AG20443 (cell line): ENCODE measurements at regions not wholly inside any gene's neighbourhood (a gene's known extent, or its start where the extent isn't known, plus 50 kb on each side); places are given as distances from the start of the nearest gene placed in this dataset.

Source experiments
- DNase-seq: peaks from one replicate; pipeline ENCODE4 v3.0.0; 2012; ENCODE audit warnings: low spot score, mixed read lengths

GRCh38 chr11:127412722-127413380 lies 412.3 kb upstream of the KIRREL3 start:
- no peak for DNase-seq

- DNase-seq: no peak
Measured at GRCh38 chr11:127412234-127412633, 411.7 kb upstream of the KIRREL3 start.

GRCh38 chr11:127411283-127411682 lies 410.7 kb upstream of the KIRREL3 start:
- no peak for DNase-seq

- no peak for DNase-seq
Measured at GRCh38 chr11:127395034-127395433, 394.5 kb upstream of the KIRREL3 start.

DNA sequence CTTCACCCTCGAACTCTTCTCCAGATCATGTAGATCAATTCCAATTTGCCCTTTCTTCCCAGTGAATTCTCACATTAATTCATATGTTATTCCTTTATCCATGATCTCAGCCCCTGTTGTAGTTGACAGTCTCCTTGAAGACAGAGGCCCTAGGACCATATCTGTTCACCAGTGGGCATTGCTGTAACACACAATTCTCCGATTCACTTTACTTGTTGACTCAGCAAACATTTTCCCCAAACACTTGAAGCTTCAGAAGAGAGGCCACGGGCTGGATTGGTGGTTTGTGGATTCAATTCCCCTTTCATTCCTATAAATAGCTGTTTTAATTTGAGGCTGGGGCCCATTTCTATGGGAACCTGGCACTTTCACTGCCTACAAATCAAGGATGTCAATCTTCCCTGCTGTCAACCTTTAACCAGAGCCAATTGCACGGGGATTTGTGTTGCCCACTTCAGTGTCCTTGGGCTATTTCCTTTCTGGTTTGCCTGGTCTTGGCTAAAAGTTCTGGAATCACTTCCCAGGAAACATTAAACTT lies 393.0 kb upstream of the KIRREL3 start:
- DNase-seq: no peak

DNA sequence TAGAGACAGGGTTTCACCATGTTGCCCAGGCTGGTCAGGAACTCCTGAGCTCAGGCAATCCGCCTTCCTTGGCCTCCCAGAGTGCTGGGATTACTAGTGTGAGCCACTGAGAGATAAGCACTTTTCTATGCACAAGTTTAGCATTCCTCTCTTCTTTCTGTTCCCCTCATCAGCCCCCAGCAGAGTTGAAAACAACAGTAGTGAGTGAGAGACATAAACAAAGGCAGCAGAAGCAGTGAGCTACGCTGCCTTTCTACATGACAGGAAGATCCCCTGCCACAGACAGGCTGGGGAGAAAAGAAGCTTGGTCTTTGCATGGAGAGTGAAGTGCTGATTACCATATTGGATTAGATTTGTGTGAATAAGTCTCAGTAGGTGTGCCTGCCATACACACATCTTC lies 392.0 kb upstream of the KIRREL3 start:
- DNase-seq: no peak

DNA sequence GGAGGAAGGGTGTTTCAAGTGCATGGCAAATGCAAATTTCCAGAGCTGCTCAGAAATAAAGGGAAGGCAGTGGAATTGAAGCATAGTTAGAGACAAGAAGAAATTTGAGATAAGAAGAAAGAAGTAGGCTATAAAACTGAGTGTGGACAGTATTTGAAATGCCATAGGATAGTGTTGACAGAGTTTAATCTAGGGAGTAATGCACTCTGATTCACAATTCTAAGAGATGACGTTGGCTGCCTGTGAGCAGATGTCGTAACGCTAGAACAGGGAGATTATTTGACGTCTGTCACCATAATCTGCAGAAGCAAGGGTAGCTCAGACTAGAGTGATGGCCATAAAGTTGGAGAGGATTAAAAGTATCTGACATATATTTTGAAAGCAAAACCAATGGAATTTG lies 389.9 kb upstream of the KIRREL3 start:
- no peak for DNase-seq

DNA sequence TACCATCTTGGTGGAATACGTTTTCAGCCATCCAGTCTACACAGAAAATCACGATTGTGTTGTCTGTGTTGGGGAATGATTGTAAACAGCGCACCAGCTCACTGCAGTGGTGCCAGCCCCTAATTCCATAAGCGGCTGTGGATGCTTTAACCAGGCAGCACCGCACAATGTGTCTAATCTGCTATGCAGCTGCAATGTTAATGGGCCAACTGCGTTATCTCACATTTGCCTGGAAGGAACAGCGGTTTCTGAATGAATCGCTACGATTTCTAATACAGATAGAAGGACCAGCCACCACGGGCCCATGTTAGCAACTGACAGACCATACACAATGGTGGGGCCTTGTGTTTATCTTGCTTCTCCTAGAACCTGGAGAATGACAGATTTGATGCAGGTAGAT lies 384.5 kb upstream of the KIRREL3 start:
- DNase-seq: no peak

DNA sequence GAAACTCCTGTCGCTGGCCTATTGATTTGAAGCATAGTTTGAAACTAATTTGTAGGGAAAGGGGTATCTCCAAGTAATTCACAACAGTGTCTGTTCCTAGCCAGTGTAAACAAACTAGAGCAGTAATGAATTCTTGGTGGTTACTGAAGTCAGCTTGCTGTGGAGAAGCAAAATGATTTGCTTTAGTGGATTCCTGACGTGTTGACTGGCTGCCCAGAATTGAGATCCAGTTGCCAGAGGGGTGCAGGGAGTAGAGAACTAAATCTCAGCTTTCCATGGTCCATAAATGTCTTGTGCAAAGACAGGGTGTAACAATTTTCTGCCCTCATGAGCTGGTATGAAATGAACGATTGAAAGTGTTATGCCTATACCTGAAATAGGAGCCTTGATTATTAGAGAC lies 382.5 kb upstream of the KIRREL3 start:
- DNase-seq: no peak

- no peak for DNase-seq
Measured at GRCh38 chr11:127381247-127381646, 380.7 kb upstream of the KIRREL3 start.

DNA sequence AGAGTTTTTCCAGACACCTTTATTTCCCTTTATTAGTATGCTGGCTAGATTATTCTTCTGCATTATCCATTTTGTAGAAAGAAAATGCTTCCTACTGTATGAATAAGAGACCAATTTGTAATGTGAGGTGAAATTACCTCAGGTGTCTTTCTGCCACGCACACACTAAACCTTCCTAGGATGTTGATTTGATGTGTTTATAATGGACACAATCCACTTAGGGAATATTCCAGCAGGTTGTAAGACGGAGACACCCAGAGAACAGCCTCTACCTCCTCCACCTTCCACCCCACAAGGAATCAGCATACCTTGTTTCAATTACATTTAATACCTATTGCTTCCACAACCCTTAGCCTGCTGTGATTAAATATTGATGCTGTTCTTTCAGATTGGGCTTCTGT lies 379.1 kb upstream of the KIRREL3 start:
- no peak for DNase-seq

DNA sequence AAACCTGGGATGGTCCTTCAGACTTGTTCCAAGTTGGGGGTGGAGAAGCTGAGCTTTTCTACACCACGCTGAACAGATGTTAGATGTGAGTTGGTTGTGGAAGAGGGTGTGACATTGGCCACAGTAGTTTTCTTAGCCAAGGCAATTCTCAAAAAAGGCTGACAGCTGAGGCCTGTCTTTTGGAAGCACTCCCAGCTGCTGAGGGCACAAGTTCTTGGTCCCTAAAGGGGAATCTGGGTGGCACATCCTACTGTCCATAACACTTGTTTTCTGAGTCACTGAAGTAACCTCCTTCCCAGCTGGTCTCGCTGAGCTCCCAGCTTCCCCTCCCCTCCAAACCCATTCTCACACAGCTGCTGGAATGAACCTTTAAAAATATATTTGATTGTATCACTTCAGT lies 375.7 kb upstream of the KIRREL3 start:
- no peak for DNase-seq

- DNase-seq: no peak
Measured at GRCh38 chr11:127369356-127369755, 368.8 kb upstream of the KIRREL3 start.

DNA sequence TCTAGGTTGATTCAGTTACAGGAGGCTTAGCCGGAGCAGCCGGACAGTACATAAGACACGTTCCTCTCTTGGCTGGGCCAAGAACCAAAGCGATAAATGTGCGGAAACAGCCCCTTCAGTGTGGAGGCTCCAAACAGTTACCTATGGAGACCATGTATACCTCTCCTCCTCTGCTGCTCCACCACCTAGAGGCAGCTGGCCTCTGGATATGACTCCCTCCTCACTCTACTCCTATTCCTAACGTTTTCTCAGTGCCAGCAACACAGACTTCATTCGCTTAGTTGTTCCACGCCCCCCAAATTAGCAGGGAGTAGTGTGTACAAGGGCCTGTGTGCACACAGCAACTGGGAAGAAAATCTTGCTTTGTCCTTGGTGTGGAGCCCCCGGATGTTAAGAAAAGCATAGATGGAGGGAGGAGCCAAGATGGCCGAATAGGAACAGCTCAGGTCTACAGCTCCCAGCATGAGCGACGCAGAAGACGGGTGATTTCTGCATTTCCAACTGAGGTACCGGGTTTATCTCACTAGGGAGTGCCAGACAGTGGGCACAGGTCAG lies 362.3 kb upstream of the KIRREL3 start:
- DNase-seq: no peak

DNA sequence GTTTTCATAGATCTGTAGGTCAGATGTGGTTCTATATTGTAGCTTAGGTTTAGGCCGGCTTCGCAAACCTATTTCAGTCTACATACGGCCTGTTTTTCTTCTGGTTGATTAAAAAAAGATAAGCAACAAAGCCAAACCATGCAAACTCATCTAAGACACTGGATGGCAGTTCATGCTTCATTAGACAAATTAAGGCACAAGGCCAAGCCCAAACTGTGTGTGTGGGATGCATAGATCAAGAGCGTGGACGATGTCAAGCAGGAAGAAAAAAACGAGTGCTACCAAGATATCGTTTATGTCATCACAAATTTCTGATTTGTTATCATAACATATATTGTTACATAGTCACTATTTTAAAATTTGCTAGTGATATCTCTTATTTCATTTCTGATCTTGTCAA lies 357.6 kb upstream of the KIRREL3 start:
- no peak for DNase-seq

DNA sequence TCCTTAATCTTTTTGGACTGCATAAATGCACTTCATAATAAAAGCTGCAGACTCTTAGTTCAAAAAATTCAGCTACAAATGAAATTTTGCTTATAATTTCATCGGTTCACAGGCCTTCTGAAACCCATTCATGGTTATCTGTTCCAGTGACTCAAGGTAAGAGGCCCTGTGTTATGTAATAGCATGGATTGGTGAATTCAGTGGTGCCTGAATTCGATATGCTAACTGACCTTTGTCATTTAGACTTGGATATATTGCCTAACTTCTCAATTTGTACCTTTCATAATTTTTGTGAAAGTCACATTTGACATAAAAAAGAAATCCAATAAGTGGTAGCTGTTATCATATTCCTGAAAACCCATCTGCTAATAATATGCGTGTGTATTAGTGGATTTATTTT lies 349.9 kb upstream of the KIRREL3 start:
- DNase-seq: no peak

- peak; percentile 79 for DNase-seq
Measured at GRCh38 chr11:127345819-127346459, 345.4 kb upstream of the KIRREL3 start.

- DNase-seq: no peak
Measured at GRCh38 chr11:127340438-127340837, 339.9 kb upstream of the KIRREL3 start.

- DNase-seq: no peak
Measured at GRCh38 chr11:127339376-127339775, 338.8 kb upstream of the KIRREL3 start.

- DNase-seq: no peak
Measured at GRCh38 chr11:127338380-127339259, 338.1 kb upstream of the KIRREL3 start.

DNA sequence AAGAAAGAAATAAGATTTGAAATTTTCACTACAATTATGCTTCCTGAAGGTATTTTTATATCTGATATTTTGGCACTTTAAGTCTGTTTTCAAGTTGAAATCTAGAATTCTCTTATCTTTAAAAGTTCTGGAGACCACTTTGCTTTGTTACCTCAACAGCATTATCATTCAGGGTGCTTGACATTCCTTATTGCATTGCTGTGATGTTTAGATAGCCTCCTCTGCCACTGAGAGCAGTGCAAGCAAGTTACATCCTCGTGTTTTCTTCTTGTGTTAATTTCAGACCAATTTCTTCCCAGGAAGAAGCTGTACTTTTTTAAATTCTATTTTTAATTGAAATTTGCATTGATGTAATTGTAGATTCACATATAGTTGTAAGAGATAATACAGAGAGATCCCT lies 333.9 kb upstream of the KIRREL3 start:
- DNase-seq: no peak

GRCh38 chr11:127332896-127333295 lies 332.3 kb upstream of the KIRREL3 start:
- DNase-seq: no peak

DNA sequence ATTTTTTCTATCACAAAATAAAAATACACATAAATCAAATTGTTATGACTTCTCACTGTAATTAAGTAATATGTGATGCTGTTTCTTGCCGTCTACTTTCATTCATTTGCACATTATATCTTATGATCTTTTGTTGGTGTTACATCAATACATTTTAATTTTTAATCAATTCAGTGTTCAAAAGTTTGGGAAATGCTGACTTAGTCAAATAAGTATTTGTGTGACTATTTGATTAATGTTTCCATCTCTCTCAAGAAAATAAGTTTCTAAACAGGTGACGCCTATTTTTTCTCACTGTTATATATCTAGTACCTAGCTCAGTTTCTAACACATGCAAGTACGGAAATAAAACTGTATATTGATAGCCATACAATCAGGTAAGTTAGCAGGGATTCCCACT lies 329.5 kb upstream of the KIRREL3 start:
- no peak for DNase-seq
